HepG2 (cell line): ENCODE measurements at regions not wholly inside any gene's neighbourhood (a gene's known extent, or its start where the extent isn't known, plus 50 kb on each side); places are given as distances from the start of the nearest gene placed in this dataset.

Source experiments
- ATAC-seq: fragments of 200-7000 bp; cut with Tn5 transposase; 3 replicates; pipeline ENCODE4 v1.9.1; 2020; ENCODE audit warnings: mild to moderate bottlenecking, moderate library complexity
- BruUV-seq: library from RNA; stranded (reverse); fragments of 400-500 nt; replicated peaks from 2 replicates; lab custom pipeline; 2021; lab: Mats Ljungman, UMichigan
- CTCF ChIA-PET: fragments of 300-600 bp; formaldehyde crosslinking; extraction: SDS; loops from one replicate; lab custom pipeline; 2021; ENCODE audit warnings: low total read pairs, inconsistent platforms, low intra/inter-chr PET ratio; lab: Yijun Ruan, JAX
- POLR2A ChIA-PET: fragments of 350-600 bp; sonication (Branson Sonifier 250); formaldehyde crosslinking; loops from one replicate; lab custom pipeline; 2020; ENCODE audit warnings: antibody characterized with exemption, inconsistent platforms; lab: Yijun Ruan, JAX
- DNase-seq: peaks from one replicate; pipeline ENCODE4 v3.0.0-alpha.2; 2015; ENCODE audit warnings: low spot score
- FAIRE-seq: peaks from 3 replicates; lab custom pipeline; 2011; peaks lifted over from hg19 to GRCh38; lab: Jason Lieb, UNC
- H2AFZ ChIP-seq: one replicate; pipeline ENCODE4 v1.6.1; 2011; ENCODE audit warnings: low read length, inconsistent platforms
- H3K27ac ChIP-seq: fragments of 300-600 bp; 3 replicates; pipeline ENCODE4 v1.8.0; 2011; ENCODE audit warnings: mixed run types, mild to moderate bottlenecking, mixed read lengths, low read length, inconsistent platforms; ENCODE audit not compliant: insufficient read depth; ENCODE audit errors: extremely low read length
- H3K27me3 ChIP-seq, 2 experiments: fragments of 200-600 bp in 1 of 2; 2 replicates in 1 of 2; 3 replicates in 1 of 2; pipeline versions ENCODE4 v1.6.0 to v1.8.0; 2011; ENCODE audit warnings: low read length in 2 of 2, mild to moderate bottlenecking in 2 of 2, moderate library complexity in 2 of 2, inconsistent platforms in 1 of 2; ENCODE audit not compliant: insufficient read depth in 2 of 2, control insufficient read depth in 1 of 2
- H3K36me3 ChIP-seq, 2 experiments: fragments of 200-600 bp in 1 of 2; replicated peaks in 1 of 2; 2 replicates in 1 of 2; 3 replicates in 1 of 2; pipeline versions ENCODE4 v1.5.1 to v1.8.0; 2011; ENCODE audit warnings: low read length in 2 of 2, inconsistent platforms in 1 of 2; ENCODE audit not compliant: insufficient read depth in 2 of 2, control insufficient read depth in 1 of 2
- H3K4me1 ChIP-seq: 2 replicates; pipeline ENCODE4 v1.5.1; 2012; ENCODE audit warnings: low read length, inconsistent platforms; ENCODE audit not compliant: insufficient read depth
- H3K4me2 ChIP-seq: 2 replicates; pipeline ENCODE4 v1.6.0; 2011; ENCODE audit warnings: low read depth, low read length, inconsistent platforms
- H3K4me3 ChIP-seq, 3 experiments: fragments of 200-600 bp in 1 of 3; sonication (generic), shearing (Covaris generic) in 1 of 3; replicated peaks in 1 of 3; 2 replicates each; pipeline ENCODE4 v1.5.1; 2011 to 2016; ENCODE audit warnings: low read length in 3 of 3, inconsistent platforms in 2 of 3, low read depth in 2 of 3, mild to moderate bottlenecking in 2 of 3, control low read depth in 1 of 3, mixed read lengths in 1 of 3; ENCODE audit not compliant: insufficient read depth in 1 of 3
- H3K79me2 ChIP-seq: one replicate; pipeline ENCODE4 v1.6.1; 2011; ENCODE audit warnings: low read length, inconsistent platforms; ENCODE audit not compliant: insufficient read depth
- H3K9ac ChIP-seq: 2 replicates; pipeline ENCODE4 v1.6.0; 2011; ENCODE audit warnings: mild to moderate bottlenecking, low read depth, low read length, inconsistent platforms; ENCODE audit not compliant: insufficient read depth
- H3K9me3 ChIP-seq: 2 replicates; pipeline ENCODE4 v1.5.1; 2012; ENCODE audit warnings: mild to moderate bottlenecking, low read length
- H4K20me1 ChIP-seq: 2 replicates; pipeline ENCODE4 v1.6.0; 2011; ENCODE audit warnings: inconsistent platforms, mild to moderate bottlenecking, low read length, moderate library complexity; ENCODE audit not compliant: insufficient read depth
- DR1 ChIP-seq: sonication (generic); formaldehyde crosslinking; IDR thresholded peaks from 2 replicates; pipeline ENCODE4 v1.8.0; 2021; ENCODE audit warnings: mild to moderate bottlenecking, missing genetic modification reagents, inconsistent platforms
- FOXA1 ChIP-seq, 2 experiments: fragments of 450-650 bp in 1 of 2; sonication (generic) in 1 of 2; formaldehyde crosslinking in 1 of 2; IDR thresholded peaks; 2 replicates each; pipeline versions ENCODE4 v1.4.0 to v1.6.1; 2016 to 2020; ENCODE audit warnings: missing genetic modification reagents in 1 of 2
- FOXM1 ChIP-seq: sonication (generic); formaldehyde crosslinking; IDR thresholded peaks from 2 replicates; pipeline ENCODE4 v1.5.0; 2020; ENCODE audit warnings: missing genetic modification reagents
- KDM5A ChIP-seq: fragments of 200-600 bp; sonication (generic); IDR thresholded peaks from 2 replicates; pipeline ENCODE4 v1.7.0; 2018; ENCODE audit warnings: antibody characterized with exemption, mild to moderate bottlenecking, low read length, borderline replicate concordance
- MAFF ChIP-seq: IDR thresholded peaks from 2 replicates; pipeline ENCODE4 v1.6.1; 2011; ENCODE audit warnings: low read depth, low read length, improper control_type of control experiment
- MBNL3 ChIP-seq: fragments of 250-450 bp; sonication (Bioruptor Pico); conservative IDR thresholded peaks from 2 replicates; pipeline ENCODE4 v1.8.0; 2022; ENCODE audit warnings: mild to moderate bottlenecking, inconsistent platforms
- MTA3 ChIP-seq: sonication (generic); formaldehyde crosslinking; IDR thresholded peaks from 2 replicates; pipeline ENCODE4 v1.4.0; 2020; ENCODE audit warnings: missing genetic modification reagents
- NFYB ChIP-seq: sonication (generic); formaldehyde crosslinking; IDR thresholded peaks from 2 replicates; pipeline ENCODE4 v1.4.0; 2020; ENCODE audit warnings: missing genetic modification reagents
- REL ChIP-seq: sonication (generic); formaldehyde crosslinking; conservative IDR thresholded peaks from 2 replicates; pipeline ENCODE4 v1.8.0; 2022; ENCODE audit warnings: mild to moderate bottlenecking, missing genetic modification reagents, moderate library complexity
- TRIM22 ChIP-seq: fragments of 450-650 bp; IDR thresholded peaks from 2 replicates; pipeline ENCODE4 v1.6.1; 2017
- ZNF124 ChIP-seq: sonication (generic); formaldehyde crosslinking; IDR thresholded peaks from 2 replicates; pipeline ENCODE4 v1.4.0; 2020; ENCODE audit warnings: missing genetic modification reagents
- WGBS: methylation state at CpG from one replicate; pipeline ENCODE4 v1.1.6; 2017; ENCODE audit warnings: low lambda C conversion rate; 5-methylcytosine and 5-hydroxymethylcytosine counted together
- in situ Hi-C: cut with HindIII; loops from 2 replicates; pipeline ENCODE4 v1.10.0; 2017; ENCODE audit warnings: low pct_unique_long_range_greater_than_20kb; ENCODE audit not compliant: extremely low pct_ligation_motif_present
- intact Hi-C: fragments of 100-400 bp; cut with micrococcal nuclease; formaldehyde crosslinking; loops from one replicate; pipeline ENCODE4 v1.10.0; 2022; ENCODE audit not compliant: unreplicated experiment

DNA sequence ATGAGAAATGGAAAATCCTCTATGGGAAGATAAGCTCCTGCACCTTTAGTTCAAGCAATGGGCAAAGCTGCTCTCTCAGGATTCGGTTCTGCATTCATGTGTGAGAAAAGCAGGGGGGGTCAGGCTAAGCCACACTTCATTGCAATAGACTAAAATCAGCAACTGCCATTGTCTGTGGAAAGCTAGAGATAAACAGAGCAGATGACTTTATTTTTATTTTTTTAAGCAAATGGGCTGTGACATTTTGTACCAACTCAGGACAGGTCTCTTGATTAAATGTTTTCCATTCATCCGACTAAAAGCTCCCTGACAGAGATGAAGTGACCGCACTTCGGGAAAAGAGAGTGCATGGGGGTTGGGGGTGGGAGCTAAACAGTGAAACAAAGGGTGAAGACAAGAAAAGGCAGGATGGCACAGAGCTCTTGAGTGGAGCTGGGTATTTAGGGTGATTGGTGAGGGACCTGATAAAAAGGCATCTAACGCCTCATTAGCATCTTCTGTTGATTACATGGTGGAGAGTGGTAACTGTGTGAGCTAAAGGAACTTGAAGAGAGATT lies 987.4 kb downstream of the TUSC7 start:
- Histone ChIP-seq H3K27ac (no peak overlapping the region), H3K4me3 (no peak overlapping the region), H3K9me3 (no peaks in the 10 kb centered on the region), H4K20me1 (no peaks in the 10 kb centered on the region)
- CTCF ChIA-PET, result no interaction called here
- no peak for TF ChIP-seq FOXA1 (IDR thresholded peaks at IDR 0.05)
- TF ChIP-seq FOXA1 (CRISPR knock-in tag; IDR thresholded peaks at IDR 0.05), result no peak
- TF ChIP-seq DR1 (CRISPR knock-in tag), result no peak
- TF ChIP-seq MBNL3, result no peak
- no peak for TF ChIP-seq REL (CRISPR knock-in tag)
- TF ChIP-seq KDM5A, result no peak
- no peak for TF ChIP-seq FOXM1 (CRISPR knock-in tag)
- TF ChIP-seq NFYB (CRISPR knock-in tag), result no peak
- TF ChIP-seq ZNF124 (CRISPR knock-in tag), result no peak
- TF ChIP-seq TRIM22, result no peak
- no peak for TF ChIP-seq MAFF
- no peak for TF ChIP-seq MTA3 (CRISPR knock-in tag)
- TF ChIP-seq, all 625 proteins: peak for 0
- Histone ChIP-seq H3K9ac (no peak overlapping the region), H3K4me2 (no peak overlapping the region), H3K4me1 (no peaks in the 10 kb centered on the region), H2AFZ (no peak overlapping the region), H3K27me3 (no peaks in the 10 kb centered on the region), H3K36me3 (no peaks in the 10 kb centered on the region), H3K79me2 (no peaks in the 10 kb centered on the region)
- intact Hi-C loops, result no loop called here
- DNase-seq (no peak), ATAC-seq (no peak), FAIRE-seq (no peak)
- WGBS, result 29% methylated on average over 5 of the region's 5 CpGs
- in situ Hi-C loops, result no loop called here
- no TSS peak for BruUV-seq
- POLR2A ChIA-PET, result no interaction called here
